ENCODE measurements at regions not wholly inside any gene's neighbourhood (a gene's known extent, or its start where the extent isn't known, plus 50 kb on each side); places are given as distances from the start of the nearest gene placed in this dataset.

- Histone ChIP-seq H3K9me3 (ENCODE audit: control insufficient read depth in 1 of 2, insufficient read depth in 1 of 2, low read depth in 1 of 2, low read length in 2 of 2) (0 out of 4 replicates have a peak, but pooled peaks cover 0 to 3% of the 10 kb centered on the region in 2 experiments), H3K4me3 (replicated peaks in 1 of 2; ENCODE audit: low read depth in 1 of 2, low read length in 2 of 2) (no peak overlapping the region)
- no peak for TF ChIP-seq REST (IDR thresholded peaks at IDR 0.05; ENCODE audit: low read depth)
- TF ChIP-seq CTCF (IDR thresholded peaks at IDR 0.05 in 2 of 3, conservative IDR thresholded peaks at IDR 0.05 in 1 of 3; ENCODE audit: borderline replicate concordance in 1 of 3, insufficient read depth in 1 of 3, low read depth in 2 of 3, low read length in 2 of 3): peak in 1 of 3 experiments; percentile 25; a peak in 1 of 6 replicates
- TF ChIP-seq ELF1 (IDR thresholded peaks at IDR 0.05; ENCODE audit: borderline replicate concordance, low read depth): no peak
- TF ChIP-seq RAD21 (IDR thresholded peaks at IDR 0.05; ENCODE audit: low read depth): no peak
- TF ChIP-seq ZFX (IDR thresholded peaks at IDR 0.05): no peak
- TF ChIP-seq MAX (IDR thresholded peaks at IDR 0.05): no peak
- TF ChIP-seq SP1 (IDR thresholded peaks at IDR 0.05; ENCODE audit: low read depth): no peak
- TF ChIP-seq ATF3 (IDR thresholded peaks at IDR 0.05): no peak
- no peak for TF ChIP-seq TCF7L2 (IDR thresholded peaks at IDR 0.05; ENCODE audit: borderline replicate concordance, extremely low read depth, insufficient read depth, insufficient read length)
- no peak for TF ChIP-seq POLR2A (IDR thresholded peaks at IDR 0.05; ENCODE audit: borderline replicate concordance, extremely low read depth, insufficient read depth, insufficient read length)
- no peak for TF ChIP-seq CBX3 (IDR thresholded peaks at IDR 0.05; ENCODE audit: low read depth)
- TF ChIP-seq YY1 (IDR thresholded peaks at IDR 0.05; ENCODE audit: extremely low read depth, insufficient replicate concordance, low read depth, low read length): no peak
- no peak for TF ChIP-seq POLR2AphosphoS5 (IDR thresholded peaks at IDR 0.05; ENCODE audit: low read depth, low read length)
- TF ChIP-seq CEBPB (IDR thresholded peaks at IDR 0.05; ENCODE audit: low read depth): no peak
- TF ChIP-seq EZH2 (IDR thresholded peaks at IDR 0.05): no peak
- TF ChIP-seq EGR1 (IDR thresholded peaks at IDR 0.05; ENCODE audit: low read depth): 0 out of 2 replicates have a peak, but pooled peaks have one; percentile 19
- no peak for TF ChIP-seq SIN3A (IDR thresholded peaks at IDR 0.05; ENCODE audit: low read depth)
- TF ChIP-seq EZH2phosphoT487 (IDR thresholded peaks at IDR 0.05; ENCODE audit: borderline replicate concordance): no peak
- TF ChIP-seq ZNF274 (IDR thresholded peaks at IDR 0.05; ENCODE audit: low read depth, low read length): no peak
These were observed 1023.2 kb downstream of the KCNT2 start for GRCh38 chr1:195584870-195585624.

More at GRCh38 chr1:195584870-195585624, 1023.2 kb downstream of the KCNT2 start:
- ATAC-seq: peak; percentile 75
- RAD21 ChIA-PET (ENCODE audit: low non-redundant PET in 1 of 2, low total read pairs in 2 of 2, uncharacterized antibody in 2 of 2, unreplicated experiment in 2 of 2): no interaction called here
- Histone ChIP-seq H3K27ac (ENCODE audit: low read depth, low read length) (no peak overlapping the region), H3K4me2 (ENCODE audit: low read length) (peak overlapping the region; percentile 55), H2AFZ (ENCODE audit: low read depth, low read length, poor library complexity, severe bottlenecking) (peak overlapping the region; percentile 86), H3K27me3 (ENCODE audit: insufficient read depth, low read length) (no peaks in the 10 kb centered on the region), H3K9me2 (ENCODE audit: insufficient read depth) (0 out of 2 replicates have a peak, but pooled peaks cover 3% of the 10 kb centered on the region), H3K4me1 (ENCODE audit: control insufficient read depth in 1 of 2, insufficient read depth in 2 of 2, low read length in 2 of 2) (peaks cover 0 to 9% of the 10 kb centered on the region in 2 experiments; a peak in 2 of 4 replicates), H3K36me3 (ENCODE audit: control insufficient read depth in 1 of 2, insufficient read depth in 2 of 2, low read length in 2 of 2) (no peaks in the 10 kb centered on the region), H3K9ac (ENCODE audit: low read length) (no peak overlapping the region), H4K20me1 (ENCODE audit: insufficient read depth) (no peaks in the 10 kb centered on the region), H3K79me2 (ENCODE audit: insufficient read depth, low read length) (no peaks in the 10 kb centered on the region)
- peak; percentile 31 for DNase-seq (ENCODE audit: low read depth, low spot score)
- intact Hi-C loops (cut with micrococcal nuclease): no loop called here
- CTCF ChIA-PET: no interaction called here
- POLR2A ChIA-PET: no interaction called here
- BruUV-seq (replicated peaks): no TSS peak

Measured in HCT116 (cell line).